ENCODE measurements at regions not wholly inside any gene's neighbourhood (a gene's known extent, or its start where the extent isn't known, plus 50 kb on each side); places are given as distances from the start of the nearest gene placed in this dataset.

GRCh38 chr14:101113835-101114725, 210.6 kb upstream of the RTL1 start:
- Histone ChIP-seq H3K4me1 (ENCODE audit: low read depth, poor library complexity, severe bottlenecking) (no peaks in the 10 kb centered on the region), H3K36me3 (ENCODE audit: insufficient read depth) (no peaks in the 10 kb centered on the region), H4K20me1 (ENCODE audit: insufficient read depth) (no peaks in the 10 kb centered on the region), H3K27me3 (ENCODE audit: insufficient read depth, low read depth) (peaks cover 6% of the 10 kb centered on the region; the same call in 1 of the 2 replicates), H3K79me2 (ENCODE audit: insufficient read depth, low read depth) (no peaks in the 10 kb centered on the region), H3K9ac (no peak overlapping the region), H3K4me3 (IDR thresholded peaks at IDR 0.05; ENCODE audit: insufficient read depth, low read depth, low read length) (no peak overlapping the region), H3K27ac (no peak overlapping the region), H2AFZ (ENCODE audit: low read depth) (no peak overlapping the region), H3K4me2 (no peak overlapping the region)
- TF ChIP-seq, protein P1, sequence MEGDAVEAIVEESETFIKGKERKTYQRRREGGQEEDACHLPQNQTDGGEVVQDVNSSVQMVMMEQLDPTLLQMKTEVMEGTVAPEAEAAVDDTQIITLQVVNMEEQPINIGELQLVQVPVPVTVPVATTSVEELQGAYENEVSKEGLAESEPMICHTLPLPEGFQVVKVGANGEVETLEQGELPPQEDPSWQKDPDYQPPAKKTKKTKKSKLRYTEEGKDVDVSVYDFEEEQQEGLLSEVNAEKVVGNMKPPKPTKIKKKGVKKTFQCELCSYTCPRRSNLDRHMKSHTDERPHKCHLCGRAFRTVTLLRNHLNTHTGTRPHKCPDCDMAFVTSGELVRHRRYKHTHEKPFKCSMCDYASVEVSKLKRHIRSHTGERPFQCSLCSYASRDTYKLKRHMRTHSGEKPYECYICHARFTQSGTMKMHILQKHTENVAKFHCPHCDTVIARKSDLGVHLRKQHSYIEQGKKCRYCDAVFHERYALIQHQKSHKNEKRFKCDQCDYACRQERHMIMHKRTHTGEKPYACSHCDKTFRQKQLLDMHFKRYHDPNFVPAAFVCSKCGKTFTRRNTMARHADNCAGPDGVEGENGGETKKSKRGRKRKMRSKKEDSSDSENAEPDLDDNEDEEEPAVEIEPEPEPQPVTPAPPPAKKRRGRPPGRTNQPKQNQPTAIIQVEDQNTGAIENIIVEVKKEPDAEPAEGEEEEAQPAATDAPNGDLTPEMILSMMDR (conservative IDR thresholded peaks at IDR 0.05; ENCODE audit: low read depth, low read length) = no peak

DNA sequence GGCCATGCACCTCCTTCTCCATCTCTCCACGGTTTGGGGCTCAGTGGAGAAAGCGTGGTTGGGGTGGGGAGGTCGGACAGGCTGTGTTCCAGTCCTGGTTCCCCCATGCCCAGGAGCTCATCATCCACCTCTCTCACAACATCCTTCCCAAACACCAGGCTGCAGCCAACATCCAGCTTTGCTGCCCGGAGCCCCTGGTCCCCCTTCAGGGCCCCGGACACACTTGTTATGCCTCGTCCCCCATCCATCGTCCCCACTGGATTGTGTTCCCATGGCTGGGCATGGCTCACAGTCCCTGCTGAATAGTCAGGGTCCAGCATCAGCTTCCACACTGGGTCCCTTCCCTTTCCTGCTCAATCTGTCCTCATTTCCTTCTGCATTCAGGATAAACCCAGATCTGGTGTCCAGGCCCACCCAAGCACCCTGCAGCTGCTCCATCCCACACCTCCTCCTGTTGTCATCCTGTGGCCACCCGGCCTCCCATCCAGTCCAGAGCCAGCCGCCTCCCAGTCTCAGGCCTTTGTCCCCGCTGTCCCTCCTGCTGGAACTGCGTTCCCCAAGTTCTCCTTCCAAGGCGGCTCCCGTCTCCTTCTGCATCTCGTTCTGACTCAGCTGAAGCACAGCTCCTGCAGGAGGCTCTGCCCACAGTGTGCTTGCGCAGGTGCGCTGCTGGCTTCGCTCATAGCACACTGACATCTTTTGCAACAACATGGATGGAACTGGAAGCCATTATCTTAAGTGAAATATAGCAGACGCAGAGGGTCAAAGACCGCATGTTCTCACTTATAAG, 211.4 kb upstream of the RTL1 start:
- TF ChIP-seq, protein P1 (conservative IDR thresholded peaks at IDR 0.05; ENCODE audit: low read depth, low read length) = no peak
- H3K27ac ChIP-seq = no peak overlapping the region
- H4K20me1 ChIP-seq (ENCODE audit: insufficient read depth) = no peaks in the 10 kb centered on the region
- no peaks in the 10 kb centered on the region for H3K36me3 ChIP-seq (ENCODE audit: insufficient read depth)
- no peaks in the 10 kb centered on the region for H3K79me2 ChIP-seq (ENCODE audit: insufficient read depth, low read depth)
- H3K4me2 ChIP-seq = no peak overlapping the region
- no peak overlapping the region for H3K9ac ChIP-seq
- peaks cover 12% of the 10 kb centered on the region; the same call in 1 of the 2 replicates for H3K27me3 ChIP-seq (ENCODE audit: insufficient read depth, low read depth)
- no peaks in the 10 kb centered on the region for H3K4me1 ChIP-seq (ENCODE audit: low read depth, poor library complexity, severe bottlenecking)
- H3K4me3 ChIP-seq (IDR thresholded peaks at IDR 0.05; ENCODE audit: insufficient read depth, low read depth, low read length) = no peak overlapping the region
- H2AFZ ChIP-seq (ENCODE audit: low read depth) = no peak overlapping the region

DNA sequence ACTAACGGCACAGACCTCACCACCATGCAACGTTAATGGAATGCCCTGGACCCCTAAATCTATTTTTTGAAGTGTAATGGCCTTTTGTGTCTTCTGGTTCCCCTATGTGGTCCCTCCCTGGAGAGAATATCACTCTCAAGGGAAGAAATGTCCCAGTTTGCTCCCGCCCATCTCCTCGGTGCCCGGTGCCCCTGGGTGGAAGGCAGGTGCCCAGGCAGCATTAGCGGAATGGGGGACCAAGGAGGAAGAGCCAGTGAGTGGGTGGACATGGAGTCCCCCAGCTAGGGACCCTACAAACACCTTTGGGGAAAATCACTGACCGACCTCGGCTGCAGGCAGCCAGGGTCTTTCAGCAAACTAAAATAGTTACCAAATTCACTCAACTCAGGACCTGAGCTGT, 212.1 kb upstream of the RTL1 start:
- no peaks in the 10 kb centered on the region for H3K79me2 ChIP-seq (ENCODE audit: insufficient read depth, low read depth)
- H3K4me2 ChIP-seq = no peak overlapping the region
- H3K27me3 ChIP-seq (ENCODE audit: insufficient read depth, low read depth) = peaks cover 18% of the 10 kb centered on the region; the same call in 1 of the 2 replicates
- TF ChIP-seq, protein P1 (conservative IDR thresholded peaks at IDR 0.05; ENCODE audit: low read depth, low read length) = no peak
- H3K9ac ChIP-seq = no peak overlapping the region
- no peak overlapping the region for H2AFZ ChIP-seq (ENCODE audit: low read depth)
- no peak overlapping the region for H3K4me3 ChIP-seq (IDR thresholded peaks at IDR 0.05; ENCODE audit: insufficient read depth, low read depth, low read length)
- H4K20me1 ChIP-seq (ENCODE audit: insufficient read depth) = no peaks in the 10 kb centered on the region
- no peaks in the 10 kb centered on the region for H3K4me1 ChIP-seq (ENCODE audit: low read depth, poor library complexity, severe bottlenecking)
- no peaks in the 10 kb centered on the region for H3K36me3 ChIP-seq (ENCODE audit: insufficient read depth)
- no peak overlapping the region for H3K27ac ChIP-seq

- Histone ChIP-seq H3K79me2 (ENCODE audit: insufficient read depth, low read depth) (no peaks in the 10 kb centered on the region), H3K4me1 (ENCODE audit: low read depth, poor library complexity, severe bottlenecking) (no peaks in the 10 kb centered on the region), H3K27me3 (ENCODE audit: insufficient read depth, low read depth) (peaks cover 21% of the 10 kb centered on the region; the same call in 1 of the 2 replicates), H2AFZ (ENCODE audit: low read depth) (no peak overlapping the region), H3K4me2 (no peak overlapping the region), H3K4me3 (IDR thresholded peaks at IDR 0.05; ENCODE audit: insufficient read depth, low read depth, low read length) (no peak overlapping the region), H3K36me3 (ENCODE audit: insufficient read depth) (no peaks in the 10 kb centered on the region), H3K9ac (no peak overlapping the region), H3K27ac (no peak overlapping the region), H4K20me1 (ENCODE audit: insufficient read depth) (no peaks in the 10 kb centered on the region)
- TF ChIP-seq, protein P1 (conservative IDR thresholded peaks at IDR 0.05; ENCODE audit: low read depth, low read length) = no peak
Measured at GRCh38 chr14:101116065-101116464, 212.5 kb upstream of the RTL1 start.
